IMR-90 (cell line): ENCODE measurements at regions not wholly inside any gene's neighbourhood (a gene's known extent, or its start where the extent isn't known, plus 50 kb on each side); places are given as distances from the start of the nearest gene placed in this dataset.

Experiments
- MAFK ChIP-seq: IDR thresholded peaks from 2 replicates; pipeline ENCODE4 v1.6.1; 2012; ENCODE audit warnings: low read depth, low read length, improper control_type of control experiment
- MAZ ChIP-seq: IDR thresholded peaks from 2 replicates; pipeline ENCODE4 v1.6.1; 2012; ENCODE audit warnings: low read depth, mild to moderate bottlenecking, low read length, improper control_type of control experiment, moderate library complexity, borderline replicate concordance
- NFE2L2 ChIP-seq: fragments of 150-350 bp; IDR thresholded peaks from 2 replicates; pipeline ENCODE4 v1.6.1; 2016; ENCODE audit warnings: low read depth, mild to moderate bottlenecking, low read length
- POLR2A ChIP-seq: IDR thresholded peaks from 2 replicates; pipeline ENCODE4 v1.6.1; 2012; ENCODE audit warnings: mild to moderate bottlenecking, low read depth, low read length
- RFX5 ChIP-seq: IDR thresholded peaks from 2 replicates; pipeline ENCODE4 v1.8.0; 2012; ENCODE audit warnings: low read depth, mild to moderate bottlenecking, low read length, moderate library complexity
- TF ChIP-seq, protein P1 (sequence below): conservative IDR thresholded peaks from 2 replicates; pipeline ENCODE4 v1.5.1; 2012; ENCODE audit warnings: mild to moderate bottlenecking, low read depth, low read length, improper control_type of control experiment

DNA sequence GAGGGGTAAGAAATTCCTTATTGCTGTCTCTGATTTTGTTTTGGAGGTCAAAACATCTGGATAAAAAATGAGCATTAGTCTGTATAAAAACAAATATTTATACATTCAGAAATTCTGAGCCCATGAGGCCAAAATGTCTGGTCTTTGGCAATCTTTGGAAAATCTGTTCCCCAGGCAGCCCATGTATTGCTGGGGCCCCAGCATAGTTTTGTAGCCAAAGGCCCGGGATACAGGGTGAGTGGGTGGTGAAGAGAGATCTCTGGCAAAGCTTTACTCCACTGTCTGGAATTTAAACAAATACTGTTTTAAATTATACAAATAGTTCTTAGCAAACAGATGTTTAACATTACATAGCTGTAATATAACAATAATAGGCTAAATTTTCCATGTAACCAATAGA lies 134.7 kb upstream of the GALNT17 start:
- TF ChIP-seq, protein P1, sequence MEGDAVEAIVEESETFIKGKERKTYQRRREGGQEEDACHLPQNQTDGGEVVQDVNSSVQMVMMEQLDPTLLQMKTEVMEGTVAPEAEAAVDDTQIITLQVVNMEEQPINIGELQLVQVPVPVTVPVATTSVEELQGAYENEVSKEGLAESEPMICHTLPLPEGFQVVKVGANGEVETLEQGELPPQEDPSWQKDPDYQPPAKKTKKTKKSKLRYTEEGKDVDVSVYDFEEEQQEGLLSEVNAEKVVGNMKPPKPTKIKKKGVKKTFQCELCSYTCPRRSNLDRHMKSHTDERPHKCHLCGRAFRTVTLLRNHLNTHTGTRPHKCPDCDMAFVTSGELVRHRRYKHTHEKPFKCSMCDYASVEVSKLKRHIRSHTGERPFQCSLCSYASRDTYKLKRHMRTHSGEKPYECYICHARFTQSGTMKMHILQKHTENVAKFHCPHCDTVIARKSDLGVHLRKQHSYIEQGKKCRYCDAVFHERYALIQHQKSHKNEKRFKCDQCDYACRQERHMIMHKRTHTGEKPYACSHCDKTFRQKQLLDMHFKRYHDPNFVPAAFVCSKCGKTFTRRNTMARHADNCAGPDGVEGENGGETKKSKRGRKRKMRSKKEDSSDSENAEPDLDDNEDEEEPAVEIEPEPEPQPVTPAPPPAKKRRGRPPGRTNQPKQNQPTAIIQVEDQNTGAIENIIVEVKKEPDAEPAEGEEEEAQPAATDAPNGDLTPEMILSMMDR, result no peak
- no peak for TF ChIP-seq POLR2A
- TF ChIP-seq RFX5, result no peak
- no peak for TF ChIP-seq MAFK
- TF ChIP-seq NFE2L2, result no peak
- no peak for TF ChIP-seq MAZ
